ENCODE measurements at regions not wholly inside any gene's neighbourhood (a gene's known extent, or its start where the extent isn't known, plus 50 kb on each side); places are given as distances from the start of the nearest gene placed in this dataset.

- Histone ChIP-seq H3K4me1 (ENCODE audit: insufficient read depth, low read length, poor library complexity, severe bottlenecking) (no peaks in the 10 kb centered on the region), H3K36me3 (ENCODE audit: insufficient read depth, low read length) (no peaks in the 10 kb centered on the region), H4K20me1 (ENCODE audit: insufficient read depth, low read length) (no peaks in the 10 kb centered on the region), H3K9me2 (ENCODE audit: insufficient read depth, low read length) (no peaks in the 10 kb centered on the region), H3K4me2 (ENCODE audit: low read length) (no peak overlapping the region), H2AFZ (ENCODE audit: low read length) (no peak overlapping the region), H3K9me3 (ENCODE audit: low read length) (no peaks in the 10 kb centered on the region), H3K27ac (ENCODE audit: low read depth, low read length, poor library complexity, severe bottlenecking) (no peak overlapping the region), H3K79me2 (ENCODE audit: insufficient read depth, low read depth, low read length) (no peaks in the 10 kb centered on the region), H3K4me3 (ENCODE audit: low read depth, low read length, poor library complexity, severe bottlenecking) (no peak overlapping the region)
- POLR2A ChIA-PET, result no interaction called here
- TF ChIP-seq EZH2phosphoT487 (IDR thresholded peaks at IDR 0.05; ENCODE audit: borderline replicate concordance, low read depth, low read length), result no peak
- TF ChIP-seq CTCF (conservative IDR thresholded peaks at IDR 0.05; ENCODE audit: low read length), result no peak
- no peak for DNase-seq (ENCODE audit: low spot score)
- no TSS peak for BruUV-seq (replicated peaks)
- CTCF ChIA-PET (ENCODE audit: unreplicated experiment), result no interaction called here
- intact Hi-C loops (cut with micrococcal nuclease; ENCODE audit: unreplicated experiment), result no loop called here
Measured at GRCh38 chr1:219397511-219397910, 215.4 kb downstream of the ZC3H11B start.

- Histone ChIP-seq H3K4me2 (ENCODE audit: low read length) (no peak overlapping the region), H3K4me3 (ENCODE audit: low read depth, low read length, poor library complexity, severe bottlenecking) (no peak overlapping the region)
- BruUV-seq (replicated peaks), result no TSS peak
Measured at GRCh38 chr1:219391297-219391696, 217.6 kb downstream of the LYPLAL1 start.

GRCh38 chr1:219387211-219387610, 213.5 kb downstream of the LYPLAL1 start:
- H3K9me3 ChIP-seq (ENCODE audit: low read length), result no peaks in the 10 kb centered on the region
- ChIA-PET POLR2A (interaction anchor here (0.5 to 1.4 kb wide), 4 partner anchors 14 to 321 kb away, joined by 3 to 4 read pairs (median 4); no protein-coding TSS in a partner anchor), CTCF (ENCODE audit: unreplicated experiment) (no interaction called here)
- H3K36me3 ChIP-seq (ENCODE audit: insufficient read depth, low read length), result no peaks in the 10 kb centered on the region
- no peak overlapping the region for H3K4me3 ChIP-seq (ENCODE audit: low read depth, low read length, poor library complexity, severe bottlenecking)
- H3K4me2 ChIP-seq (ENCODE audit: low read length), result no peak overlapping the region
- H3K9me2 ChIP-seq (ENCODE audit: insufficient read depth, low read length), result no peaks in the 10 kb centered on the region
- no peaks in the 10 kb centered on the region for H3K4me1 ChIP-seq (ENCODE audit: insufficient read depth, low read length, poor library complexity, severe bottlenecking)
- no peaks in the 10 kb centered on the region for H4K20me1 ChIP-seq (ENCODE audit: insufficient read depth, low read length)
- no TSS peak for BruUV-seq (replicated peaks)
- TF ChIP-seq CTCF (conservative IDR thresholded peaks at IDR 0.05; ENCODE audit: low read length), result no peak
- no peak for TF ChIP-seq EZH2phosphoT487 (IDR thresholded peaks at IDR 0.05; ENCODE audit: borderline replicate concordance, low read depth, low read length)
- no peak overlapping the region for H2AFZ ChIP-seq (ENCODE audit: low read length)
- H3K79me2 ChIP-seq (ENCODE audit: insufficient read depth, low read depth, low read length), result no peaks in the 10 kb centered on the region
- H3K27ac ChIP-seq (ENCODE audit: low read depth, low read length, poor library complexity, severe bottlenecking), result no peak overlapping the region
- intact Hi-C loops (cut with micrococcal nuclease; ENCODE audit: unreplicated experiment), result no loop called here
- DNase-seq (ENCODE audit: low spot score), result no peak

More at GRCh38 chr1:219391297-219391696, 217.6 kb downstream of the LYPLAL1 start:
- intact Hi-C loops (cut with micrococcal nuclease; ENCODE audit: unreplicated experiment), result no loop called here
- H3K27ac ChIP-seq (ENCODE audit: low read depth, low read length, poor library complexity, severe bottlenecking), result no peak overlapping the region
- H2AFZ ChIP-seq (ENCODE audit: low read length), result no peak overlapping the region
- TF ChIP-seq CTCF (conservative IDR thresholded peaks at IDR 0.05; ENCODE audit: low read length) (no peak), EZH2phosphoT487 (IDR thresholded peaks at IDR 0.05; ENCODE audit: borderline replicate concordance, low read depth, low read length) (no peak)
- H3K9me3 ChIP-seq (ENCODE audit: low read length), result no peaks in the 10 kb centered on the region
- no peaks in the 10 kb centered on the region for H3K4me1 ChIP-seq (ENCODE audit: insufficient read depth, low read length, poor library complexity, severe bottlenecking)
- CTCF ChIA-PET (ENCODE audit: unreplicated experiment), result no interaction called here
- no peaks in the 10 kb centered on the region for H3K79me2 ChIP-seq (ENCODE audit: insufficient read depth, low read depth, low read length)
- no peaks in the 10 kb centered on the region for H3K9me2 ChIP-seq (ENCODE audit: insufficient read depth, low read length)
- POLR2A ChIA-PET, result no interaction called here
- H4K20me1 ChIP-seq (ENCODE audit: insufficient read depth, low read length), result no peaks in the 10 kb centered on the region
- no peaks in the 10 kb centered on the region for H3K36me3 ChIP-seq (ENCODE audit: insufficient read depth, low read length)
- no peak for DNase-seq (ENCODE audit: low spot score)
